LoVo (cell line): ENCODE measurements at regions not wholly inside any gene's neighbourhood (a gene's known extent, or its start where the extent isn't known, plus 50 kb on each side); places are given as distances from the start of the nearest gene placed in this dataset.
"Not testable (repeated sequence)": the region's sequence is repeated elsewhere in the genome, so short reads cannot be mapped to it uniquely, and the experiment has no call there.

Experiments
- DNase-seq: peaks from one replicate; pipeline ENCODE4 v3.0.0-alpha.2; 2016; ENCODE audit warnings: low spot score

DNA sequence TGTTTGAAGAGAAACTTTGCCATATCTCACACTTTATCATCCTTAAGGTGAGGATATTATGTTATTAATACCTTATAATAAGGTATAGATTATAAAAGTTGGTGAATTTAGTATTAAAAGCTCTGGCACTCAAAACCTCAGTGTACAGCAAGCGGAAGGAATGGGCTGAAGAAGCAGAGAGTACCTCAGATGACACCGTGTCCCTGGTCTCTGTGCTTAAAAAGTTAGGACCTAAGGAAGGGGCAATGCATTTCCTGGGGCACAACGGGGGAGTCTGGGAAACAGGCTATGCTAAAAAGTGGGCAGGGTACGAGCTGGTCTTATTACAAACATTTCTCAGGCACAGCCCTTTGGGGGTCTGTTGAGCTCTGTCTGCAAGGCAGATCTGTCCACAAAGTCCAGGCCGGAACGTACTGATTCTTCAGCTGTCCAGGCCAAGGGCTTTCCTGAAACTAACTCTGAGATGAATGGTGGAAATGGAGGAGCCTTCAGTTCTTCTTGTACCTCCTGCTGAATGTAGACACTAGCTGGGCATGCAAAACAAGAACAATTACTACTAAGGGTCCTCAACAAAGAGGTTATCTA lies 202.7 kb downstream of the POM121L12 start:
- no peak for DNase-seq

- not testable (repeated sequence) for DNase-seq
Observed at GRCh38 chr7:53239151-53239550, 203.7 kb downstream of the POM121L12 start.

GRCh38 chr7:53245721-53246120 lies 210.3 kb downstream of the POM121L12 start:
- no peak for DNase-seq

GRCh38 chr7:53246957-53247356 lies 211.5 kb downstream of the POM121L12 start:
- DNase-seq: no peak

DNA sequence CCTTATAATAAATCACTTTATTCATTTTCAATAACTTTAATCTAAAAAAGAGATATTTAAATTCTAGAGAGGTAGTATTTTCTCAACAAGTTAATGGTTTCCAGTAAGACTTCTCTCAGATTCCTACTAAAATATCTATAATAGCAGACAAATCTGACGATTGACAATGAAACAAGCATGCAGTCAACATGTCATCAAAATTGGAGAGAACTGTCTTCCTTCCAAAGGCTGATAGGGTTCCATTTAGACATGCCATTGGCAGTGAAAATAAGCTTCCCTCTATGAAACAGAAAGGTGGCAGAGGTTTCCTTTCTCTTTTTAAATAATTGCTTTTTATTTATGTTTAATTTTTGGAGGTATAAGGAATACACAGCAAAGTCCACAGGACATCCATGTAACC lies 217.1 kb downstream of the POM121L12 start:
- DNase-seq: no peak

DNA sequence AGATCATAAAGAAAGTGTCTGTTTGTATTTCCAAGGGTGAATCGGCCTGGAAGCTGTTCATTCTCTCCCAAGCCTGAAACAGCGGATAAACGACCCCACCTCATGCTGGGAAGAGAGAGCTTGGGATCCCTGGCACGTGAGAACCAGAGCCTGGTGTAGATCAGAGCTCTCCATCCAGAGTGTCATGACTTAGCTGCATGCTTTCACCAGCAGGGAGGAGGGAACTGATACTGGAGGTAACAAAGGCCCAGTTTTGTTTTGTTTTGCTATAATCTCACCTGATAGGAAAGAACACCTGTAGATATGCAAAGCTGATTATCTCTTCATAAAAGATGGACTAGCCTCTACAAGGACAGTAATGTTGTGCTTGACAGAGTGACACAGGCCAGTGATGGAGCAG lies 236.6 kb downstream of the POM121L12 start:
- no peak for DNase-seq

GRCh38 chr7:53281312-53281711 lies 245.9 kb downstream of the POM121L12 start:
- DNase-seq: no peak

GRCh38 chr7:53292341-53292740 lies 256.9 kb downstream of the POM121L12 start:
- DNase-seq: no peak

- DNase-seq: no peak
Observed at GRCh38 chr7:53302496-53303246, 267.2 kb downstream of the POM121L12 start.

- no peak for DNase-seq
Observed at GRCh38 chr7:53303781-53304180, 268.3 kb downstream of the POM121L12 start.

- no peak for DNase-seq
Observed at GRCh38 chr7:53306846-53307245, 271.4 kb downstream of the POM121L12 start.

DNA sequence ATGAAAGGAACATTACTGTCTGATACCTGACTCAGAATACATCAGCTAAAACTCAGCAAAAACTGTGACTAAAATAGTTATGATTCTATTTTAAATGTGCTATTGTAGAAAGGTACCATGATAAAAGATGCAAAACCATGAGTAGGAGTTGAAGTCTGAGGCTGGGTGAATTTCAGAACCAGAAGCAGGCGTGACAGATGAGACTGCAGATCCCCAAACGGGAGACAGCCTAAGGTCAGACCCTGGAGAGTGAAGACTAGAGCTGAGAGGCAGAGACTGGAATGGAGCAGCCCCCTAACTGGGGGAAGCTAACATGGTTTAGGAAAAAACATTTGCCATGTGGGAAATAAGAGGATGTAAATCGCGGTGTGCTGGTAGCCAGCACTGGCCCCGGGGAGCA lies 275.8 kb downstream of the POM121L12 start:
- no peak for DNase-seq

- DNase-seq: no peak
Observed at GRCh38 chr7:53315981-53316380, 280.5 kb downstream of the POM121L12 start.

DNA sequence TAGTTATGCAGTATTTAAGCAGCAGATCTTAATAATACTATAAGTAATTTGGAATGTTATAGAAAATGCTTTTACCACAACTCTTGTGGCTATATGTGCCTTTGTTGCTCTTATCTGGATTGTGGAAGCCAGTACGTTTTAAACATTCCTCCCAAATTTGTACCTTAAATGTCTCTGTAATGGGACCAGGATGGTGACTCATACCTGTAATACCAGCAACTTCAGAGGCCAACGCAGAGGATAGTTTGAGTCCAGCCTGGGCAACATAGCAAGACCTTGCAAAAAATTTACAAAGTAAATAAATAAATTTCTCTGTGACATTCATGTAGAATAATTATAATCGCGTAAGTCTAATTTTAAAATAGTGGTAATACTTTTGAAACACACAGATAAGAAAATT lies 283.1 kb downstream of the POM121L12 start:
- no peak for DNase-seq

GRCh38 chr7:53325061-53325460 lies 289.6 kb downstream of the POM121L12 start:
- no peak for DNase-seq

DNA sequence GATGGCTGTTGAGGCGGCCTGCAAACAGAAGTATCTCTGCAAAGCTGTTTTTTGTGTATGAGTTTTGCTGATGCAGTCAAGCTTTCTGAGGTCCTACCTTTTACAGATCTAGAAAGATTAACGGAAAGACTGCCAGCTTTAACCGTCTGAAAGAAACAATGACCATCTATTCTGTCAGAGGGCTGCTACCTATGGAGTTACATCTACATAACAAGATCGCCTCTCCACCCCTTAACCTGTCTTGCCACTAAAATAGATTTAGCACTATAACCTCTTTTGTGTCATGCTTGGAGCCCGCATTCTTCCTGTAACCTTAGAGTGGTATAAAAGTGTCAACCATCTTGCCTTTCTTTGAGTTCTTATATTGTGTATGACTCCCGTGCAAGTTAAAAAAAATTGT lies 291.2 kb downstream of the POM121L12 start:
- DNase-seq: no peak

DNA sequence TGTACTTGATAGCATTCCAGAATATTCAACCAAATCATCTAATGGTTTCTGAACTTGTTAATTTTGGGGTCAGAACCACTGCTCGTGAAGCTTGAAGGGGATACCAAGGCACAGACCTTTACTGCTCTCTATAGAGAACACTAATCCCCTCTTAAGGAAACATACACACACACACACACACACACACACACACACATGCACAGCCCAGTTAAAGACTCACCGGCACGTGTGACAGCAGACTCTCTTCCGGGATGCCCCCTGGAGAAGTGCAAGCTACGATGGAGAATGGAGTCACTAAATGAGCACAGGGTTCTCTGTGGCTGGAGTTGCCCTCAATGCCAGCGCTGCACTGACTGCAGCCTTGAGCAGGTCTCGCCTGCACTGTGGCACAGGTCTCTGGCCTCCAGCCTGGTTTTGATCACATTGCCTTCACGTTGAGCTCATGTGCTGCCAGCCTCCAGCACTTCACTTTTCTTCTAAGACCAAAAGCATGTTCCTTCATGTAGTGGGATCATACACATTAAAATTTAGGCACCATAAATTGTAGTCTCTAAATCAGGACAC lies 300.8 kb downstream of the POM121L12 start:
- DNase-seq: no peak

DNA sequence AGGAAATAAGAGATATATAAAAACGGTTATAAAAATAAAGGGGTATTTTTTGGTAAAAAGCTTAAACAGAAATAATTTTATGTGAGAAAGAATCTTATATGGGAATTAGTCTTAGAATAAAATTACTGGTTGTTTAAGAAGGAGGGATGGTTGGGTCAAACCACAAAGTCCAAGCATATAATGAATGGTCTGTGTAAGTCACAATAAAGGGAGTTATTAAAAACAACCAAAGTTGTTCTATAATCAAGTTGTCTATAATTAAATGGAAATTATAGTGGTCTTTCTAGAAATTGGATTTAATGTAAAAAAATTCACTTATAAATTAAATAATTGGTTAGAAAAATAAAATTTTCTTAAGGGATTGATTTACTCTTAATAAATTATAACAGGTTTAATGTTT lies 304.8 kb downstream of the POM121L12 start:
- no peak for DNase-seq

DNA sequence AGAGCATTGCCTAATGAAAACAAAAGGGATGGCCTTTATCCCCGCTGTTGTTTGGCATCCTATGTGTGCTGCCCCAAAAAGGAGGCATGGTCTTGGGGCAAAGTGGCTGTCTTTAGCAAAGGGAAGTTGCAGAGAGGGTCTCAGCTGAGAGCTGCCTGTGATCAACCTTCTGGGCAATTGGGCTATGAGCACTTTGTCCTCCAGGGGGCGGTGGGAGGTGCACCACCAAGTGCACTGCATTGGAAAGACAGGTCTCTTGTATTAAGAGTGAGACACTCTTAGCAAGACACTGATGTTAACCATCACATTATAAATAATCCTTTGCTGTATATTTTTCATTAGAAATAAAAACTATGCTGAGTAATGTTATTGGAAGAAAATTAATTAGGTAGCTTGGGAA lies 314.8 kb downstream of the POM121L12 start:
- DNase-seq: peak; percentile 41

DNA sequence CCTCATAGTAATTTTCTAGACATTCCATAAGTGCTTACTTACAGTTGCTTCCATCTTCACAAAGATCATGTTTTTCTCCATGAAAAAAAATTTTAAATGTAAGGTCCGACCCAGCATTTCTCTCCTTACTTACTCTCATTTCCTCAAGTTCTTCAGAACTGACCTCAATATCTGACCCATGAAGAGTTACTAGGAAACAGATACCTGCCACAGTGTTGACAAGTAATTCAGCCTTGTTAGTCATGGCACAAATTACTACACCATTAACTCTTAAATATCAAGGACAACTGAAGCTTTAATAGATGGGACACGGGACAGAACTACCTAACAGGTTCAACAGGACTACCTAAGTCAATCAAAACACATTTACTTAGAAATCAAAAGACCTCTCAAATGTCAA lies 316.2 kb downstream of the POM121L12 start:
- DNase-seq: no peak

DNA sequence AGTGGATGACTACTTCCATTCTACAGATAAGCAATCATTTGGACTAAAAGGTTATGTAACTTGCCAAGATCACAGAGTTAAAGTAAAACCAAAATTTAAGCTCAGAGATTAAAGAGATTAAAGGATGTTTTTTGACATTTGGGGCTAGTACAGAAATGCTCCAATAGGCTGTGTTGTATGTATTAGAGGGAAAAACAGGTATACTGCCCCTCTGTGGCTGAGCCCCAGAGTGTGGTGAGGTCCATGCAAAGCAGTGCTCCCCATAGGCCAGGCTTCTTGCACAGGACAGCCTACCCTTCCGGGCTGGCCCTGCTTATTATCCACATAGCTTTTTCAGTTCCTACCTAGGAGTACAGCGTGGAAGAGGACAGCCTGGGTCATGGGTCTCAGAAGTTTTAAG lies 322.8 kb downstream of the POM121L12 start:
- DNase-seq: no peak

- no peak for DNase-seq
Observed at GRCh38 chr7:53383131-53383530, 347.7 kb downstream of the POM121L12 start.

GRCh38 chr7:53385239-53385638 lies 349.8 kb downstream of the POM121L12 start:
- not testable (repeated sequence) for DNase-seq

GRCh38 chr7:53387515-53387914 lies 352.1 kb downstream of the POM121L12 start:
- no peak for DNase-seq
